IPS-18c (cell line): ENCODE measurements at regions not wholly inside any gene's neighbourhood (a gene's known extent, or its start where the extent isn't known, plus 50 kb on each side); places are given as distances from the start of the nearest gene placed in this dataset.

ENCODE experiments used
- H3K4me3 ChIP-seq: 2 replicates; pipeline ENCODE4 v1.7.0; 2013; ENCODE audit warnings: low read depth, mild to moderate bottlenecking, low read length, moderate library complexity; ENCODE audit not compliant: insufficient read depth
- H3K9me3 ChIP-seq: one replicate; pipeline ENCODE4 v1.6.1; 2013; ENCODE audit warnings: mild to moderate bottlenecking, low read length, moderate library complexity; ENCODE audit not compliant: control insufficient read depth, insufficient read depth

- no peaks in the 10 kb centered on the region for H3K9me3 ChIP-seq
- no peak overlapping the region for H3K4me3 ChIP-seq
Measured at GRCh38 chr10:8128511-8128910, 74.0 kb downstream of the GATA3 start.

- H3K4me3 ChIP-seq: no peak overlapping the region
Measured at GRCh38 chr10:8129438-8129837, 75.0 kb downstream of the GATA3 start.

GRCh38 chr10:8130973-8131911 lies 76.8 kb downstream of the GATA3 start:
- Histone ChIP-seq H3K4me3 (no peak overlapping the region), H3K9me3 (no peaks in the 10 kb centered on the region)

More at GRCh38 chr10:8129438-8129837, 75.0 kb downstream of the GATA3 start:
- H3K9me3 ChIP-seq: no peaks in the 10 kb centered on the region

GRCh38 chr10:8133146-8133545 lies 78.7 kb downstream of the GATA3 start:
- no peak overlapping the region for H3K4me3 ChIP-seq
- no peaks in the 10 kb centered on the region for H3K9me3 ChIP-seq

GRCh38 chr10:8136736-8137135 lies 82.2 kb downstream of the GATA3 start:
- Histone ChIP-seq H3K9me3 (no peaks in the 10 kb centered on the region), H3K4me3 (no peak overlapping the region)

GRCh38 chr10:8137272-8137681 lies 82.8 kb downstream of the GATA3 start:
- no peak overlapping the region for H3K4me3 ChIP-seq
- H3K9me3 ChIP-seq: no peaks in the 10 kb centered on the region

GRCh38 chr10:8137726-8138125 lies 83.2 kb downstream of the GATA3 start:
- H3K4me3 ChIP-seq: no peak overlapping the region
- H3K9me3 ChIP-seq: no peaks in the 10 kb centered on the region

GRCh38 chr10:8138471-8138870 lies 84.0 kb downstream of the GATA3 start:
- no peaks in the 10 kb centered on the region for H3K9me3 ChIP-seq
- no peak overlapping the region for H3K4me3 ChIP-seq

- H3K9me3 ChIP-seq: no peaks in the 10 kb centered on the region
- H3K4me3 ChIP-seq: no peak overlapping the region
Measured at GRCh38 chr10:8144496-8144895, 90.0 kb downstream of the GATA3 start.

- H3K4me3 ChIP-seq: no peak overlapping the region
- no peaks in the 10 kb centered on the region for H3K9me3 ChIP-seq
Measured at GRCh38 chr10:8146650-8147049, 92.2 kb downstream of the GATA3 start.

GRCh38 chr10:8149991-8150390 lies 95.5 kb downstream of the GATA3 start:
- no peaks in the 10 kb centered on the region for H3K9me3 ChIP-seq

GRCh38 chr10:8150401-8150905 lies 96.0 kb downstream of the GATA3 start:
- H3K9me3 ChIP-seq: no peaks in the 10 kb centered on the region
- H3K4me3 ChIP-seq: no peak overlapping the region

More at GRCh38 chr10:8149991-8150390, 95.5 kb downstream of the GATA3 start:
- H3K4me3 ChIP-seq: no peak overlapping the region

- no peaks in the 10 kb centered on the region for H3K9me3 ChIP-seq
Measured at GRCh38 chr10:8151086-8151485, 96.6 kb downstream of the GATA3 start.

GRCh38 chr10:8156918-8157317 lies 102.4 kb downstream of the GATA3 start:
- Histone ChIP-seq H3K9me3 (no peaks in the 10 kb centered on the region), H3K4me3 (no peak overlapping the region)

More at GRCh38 chr10:8151086-8151485, 96.6 kb downstream of the GATA3 start:
- no peak overlapping the region for H3K4me3 ChIP-seq

- Histone ChIP-seq H3K4me3 (no peak overlapping the region), H3K9me3 (no peaks in the 10 kb centered on the region)
Measured at GRCh38 chr10:8158193-8159071, 103.9 kb downstream of the GATA3 start.

GRCh38 chr10:8159341-8160165 lies 105.1 kb downstream of the GATA3 start:
- Histone ChIP-seq H3K9me3 (no peaks in the 10 kb centered on the region), H3K4me3 (no peak overlapping the region)

- Histone ChIP-seq H3K9me3 (no peaks in the 10 kb centered on the region), H3K4me3 (no peak overlapping the region)
Measured at GRCh38 chr10:8163824-8164223, 109.3 kb downstream of the GATA3 start.
